CMK (cell line): ENCODE measurements at regions not wholly inside any gene's neighbourhood (a gene's known extent, or its start where the extent isn't known, plus 50 kb on each side); places are given as distances from the start of the nearest gene placed in this dataset.
"Not testable (repeated sequence)": the region's sequence is repeated elsewhere in the genome, so short reads cannot be mapped to it uniquely, and the experiment has no call there.

ENCODE experiments used
- DNase-seq: peaks from one replicate; pipeline ENCODE4 v3.0.0-alpha.2; 2010; ENCODE audit warnings: low read depth

DNA sequence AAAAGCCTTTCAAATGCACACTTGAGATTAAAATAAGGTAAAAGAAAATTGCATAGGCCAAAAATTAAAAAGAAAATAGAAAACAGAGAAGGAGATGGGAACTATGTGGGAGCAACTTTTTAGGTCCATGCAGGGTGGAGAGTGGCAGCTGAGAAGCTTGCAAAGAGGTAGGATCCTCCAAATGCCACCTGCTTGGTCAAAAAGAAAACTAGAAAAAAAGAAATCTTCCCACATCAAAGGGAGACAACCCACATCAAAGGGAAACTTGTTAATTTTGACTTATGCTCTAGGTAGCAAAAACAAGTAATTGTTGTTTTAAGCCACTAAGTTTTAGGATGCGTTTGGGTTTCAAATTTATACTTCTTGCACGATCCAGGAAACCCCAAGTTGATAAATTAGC, 342.9 kb downstream of the IL20RB start:
- DNase-seq, result no peak

DNA sequence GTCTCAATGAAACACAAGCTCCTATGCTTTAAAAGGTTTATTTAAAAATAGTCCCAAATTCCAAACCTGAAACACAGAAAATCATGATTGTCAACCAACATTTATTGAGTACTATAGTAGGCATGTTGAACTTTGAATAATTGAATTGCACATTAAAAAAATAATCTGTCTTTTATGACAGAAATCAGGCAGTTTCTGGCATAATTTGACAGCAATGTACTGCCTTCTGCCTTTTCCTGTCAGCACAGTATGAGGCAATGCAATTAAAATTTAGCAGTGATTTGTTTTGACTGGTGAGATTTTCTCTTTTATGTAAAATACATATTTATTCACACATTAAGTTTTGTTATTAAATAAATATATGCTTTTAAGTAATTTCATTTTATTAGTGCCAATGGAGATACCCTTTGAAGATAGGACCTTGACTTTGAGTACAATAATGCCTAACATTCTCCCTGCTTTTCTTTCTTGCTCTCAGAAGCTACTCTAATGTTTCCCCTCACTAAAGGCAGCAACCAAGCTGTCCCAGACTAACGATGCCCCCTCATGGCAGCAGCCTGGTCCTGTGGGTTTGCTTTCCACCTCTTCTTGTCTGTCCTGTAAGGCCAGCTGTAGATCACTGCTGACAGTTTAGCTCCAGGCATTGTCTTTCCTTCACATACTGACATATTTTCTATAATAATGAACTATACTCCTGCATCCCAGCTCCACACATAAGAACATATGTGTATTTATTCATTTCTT, 346.7 kb downstream of the IL20RB start:
- no peak for DNase-seq

DNA sequence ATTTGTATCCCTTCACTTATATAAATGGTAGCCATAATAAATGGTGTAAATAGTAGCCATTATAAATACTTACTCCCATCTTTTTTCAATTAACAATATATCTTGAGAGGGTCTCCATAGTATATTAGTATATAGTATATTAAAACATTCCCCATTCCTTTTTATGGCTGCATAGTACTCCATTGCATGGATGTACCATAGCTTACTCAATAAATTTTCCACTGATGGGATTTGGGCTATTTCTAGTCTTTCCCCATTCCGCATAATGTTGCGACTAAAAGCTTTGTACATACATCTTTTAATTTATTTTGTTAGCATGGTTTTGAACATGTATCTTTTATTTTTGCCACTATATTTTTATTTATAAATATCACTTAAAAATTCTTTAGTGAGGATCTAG, 366.3 kb downstream of the IL20RB start:
- DNase-seq, result no peak

DNA sequence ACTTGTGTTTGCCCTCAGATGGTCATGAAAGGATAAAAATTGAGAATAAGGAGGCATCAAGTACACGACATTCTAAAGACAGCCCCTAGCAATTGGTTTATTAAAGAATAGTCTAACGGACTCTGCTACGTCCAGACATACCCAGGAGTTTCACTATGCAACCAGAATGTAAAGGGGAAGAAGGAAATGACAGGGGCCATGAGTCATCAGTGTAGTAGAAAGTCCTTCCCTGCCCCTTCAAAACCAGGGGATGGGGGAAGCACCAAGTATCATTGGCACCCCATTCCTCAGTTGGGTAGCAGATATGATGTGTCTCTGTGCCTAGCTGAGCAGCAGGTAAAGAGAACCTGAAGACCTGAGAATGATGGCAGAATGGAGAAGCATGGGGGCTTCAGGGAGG, 367.4 kb downstream of the IL20RB start:
- DNase-seq, result no peak

DNA sequence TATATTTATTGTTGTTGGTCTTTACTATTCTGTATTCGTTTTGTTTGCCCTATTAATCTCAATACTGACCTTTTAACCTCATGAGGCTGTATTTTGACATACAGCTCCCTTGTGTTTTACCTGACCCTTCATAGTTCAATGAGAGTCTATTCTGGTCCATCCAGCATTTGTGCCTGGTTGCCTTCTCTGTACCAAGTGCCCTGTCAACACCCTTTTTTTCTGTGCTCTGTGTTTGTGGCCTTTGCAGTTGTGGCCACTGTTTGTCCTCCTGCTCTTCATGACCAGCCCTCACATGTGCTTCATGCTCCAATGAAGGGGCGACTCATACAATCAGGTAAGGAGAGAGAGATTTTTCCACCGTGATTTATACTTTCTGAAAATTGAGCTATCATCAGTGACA, 368.2 kb downstream of the IL20RB start:
- DNase-seq, result no peak

DNA sequence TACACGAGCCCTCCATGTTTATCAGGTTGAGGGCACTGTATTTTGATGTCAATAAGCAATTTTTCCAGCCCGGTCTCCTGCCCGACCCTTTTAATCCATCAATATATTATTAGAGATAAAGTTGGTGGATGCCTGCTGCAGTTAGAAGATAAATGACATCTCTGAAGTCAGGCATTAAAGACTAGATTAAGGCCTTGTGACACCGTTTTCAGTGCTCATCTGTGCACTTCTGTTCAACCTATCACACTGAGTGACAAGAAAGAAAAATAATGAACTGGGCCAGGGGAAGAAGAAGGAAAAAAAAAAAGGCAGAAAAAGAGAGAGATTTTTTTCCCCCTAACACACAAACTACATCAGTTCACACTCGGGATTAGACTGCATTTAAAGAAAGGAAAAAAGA, 371.8 kb downstream of the IL20RB start:
- no peak for DNase-seq

DNA sequence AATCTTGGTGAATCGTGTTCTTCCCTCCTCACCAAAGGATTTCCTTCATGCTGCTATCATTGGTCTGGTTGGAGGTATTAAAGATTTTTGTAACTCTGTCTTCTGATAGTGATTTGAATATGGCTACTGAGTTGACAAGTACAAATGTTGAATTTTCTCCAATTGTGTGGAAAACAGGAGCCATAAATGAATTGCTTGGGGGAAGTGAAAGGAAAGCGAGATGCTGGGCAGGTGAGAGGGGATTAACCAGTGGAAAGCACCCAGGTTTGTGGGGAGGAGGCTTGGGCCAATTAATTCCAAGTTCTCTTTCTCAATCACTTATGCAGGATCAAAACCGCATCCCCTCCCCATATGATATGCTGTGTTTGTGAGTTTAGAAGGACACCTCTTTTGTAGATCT, 372.5 kb downstream of the IL20RB start:
- no peak for DNase-seq

DNA sequence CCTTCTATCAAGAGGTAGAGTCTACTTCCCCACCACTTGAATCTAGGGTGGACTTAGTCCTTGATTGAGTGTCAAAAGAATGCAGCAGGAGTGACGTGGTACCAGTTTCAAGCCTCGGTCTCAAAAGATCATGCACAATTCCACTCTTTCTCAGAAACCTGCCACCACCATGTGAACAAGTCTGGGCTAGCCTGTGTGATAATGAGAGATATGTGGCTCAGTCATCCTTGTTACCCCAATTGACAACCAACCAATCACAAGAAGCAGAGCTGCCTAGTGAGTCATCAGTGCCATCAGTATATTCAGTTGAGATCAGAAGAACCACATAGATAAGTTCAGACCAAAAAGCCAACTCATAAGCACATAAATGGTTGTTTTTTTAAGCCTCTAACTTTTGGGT, 374.5 kb downstream of the IL20RB start:
- no peak for DNase-seq

DNA sequence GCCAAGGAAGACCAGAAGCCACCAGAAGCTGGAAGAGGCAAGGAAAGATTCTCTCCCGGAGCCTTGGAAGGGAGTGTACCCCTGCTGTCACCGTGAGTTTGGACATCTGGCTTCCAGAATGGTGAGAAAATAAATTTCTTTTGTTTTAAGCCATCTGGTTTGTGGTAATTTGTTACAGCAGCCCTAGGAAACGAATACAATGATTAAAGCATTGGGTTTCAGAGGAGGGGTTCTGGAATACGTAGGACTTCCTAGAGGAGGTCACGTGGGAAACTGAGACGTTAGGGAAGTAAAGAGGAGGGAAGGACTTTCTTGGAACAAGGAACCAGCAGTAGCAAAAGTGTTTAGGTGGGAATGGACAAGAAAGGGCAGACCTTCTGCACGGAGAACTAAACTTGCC, 377.7 kb downstream of the IL20RB start:
- DNase-seq, result no peak

DNA sequence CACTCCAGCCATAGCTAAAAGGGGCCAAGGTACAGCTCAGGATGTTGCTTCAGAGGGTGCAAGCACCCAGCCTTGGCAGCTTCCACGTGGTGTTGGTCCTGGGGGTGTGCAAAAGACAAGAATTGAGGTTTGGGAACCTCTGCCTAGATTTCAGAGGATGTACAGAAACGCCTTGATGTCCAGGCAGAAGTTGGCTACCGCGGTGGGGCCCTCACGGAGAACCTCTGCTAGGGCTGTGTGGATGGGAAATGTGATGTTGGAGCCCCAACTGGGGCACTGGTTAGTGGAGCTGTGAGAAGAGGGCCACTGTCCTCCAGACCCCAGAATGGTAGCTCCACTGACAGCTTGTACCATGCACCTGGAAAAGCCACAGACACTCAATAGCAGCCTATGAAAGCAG, 380.6 kb downstream of the IL20RB start:
- not testable (repeated sequence) for DNase-seq

DNA sequence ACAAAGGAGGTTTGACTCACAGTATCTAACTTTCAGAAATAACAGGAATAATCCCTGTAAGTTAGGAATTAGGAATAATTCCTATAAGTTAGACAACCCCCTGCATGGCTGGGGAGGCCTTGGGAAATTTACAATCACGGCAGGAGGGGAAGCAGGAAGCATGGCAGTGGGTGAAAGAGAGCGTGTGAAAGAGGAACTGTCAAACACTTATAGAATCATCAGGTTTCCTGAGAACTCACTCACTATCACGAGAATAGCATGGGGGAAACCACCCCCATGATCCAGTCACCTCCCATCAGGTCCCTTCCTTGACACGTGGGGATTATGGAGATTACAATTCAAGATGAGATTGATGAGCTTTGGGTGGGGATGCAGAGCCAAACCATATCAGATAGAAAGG, 385.5 kb downstream of the IL20RB start:
- no peak for DNase-seq

DNA sequence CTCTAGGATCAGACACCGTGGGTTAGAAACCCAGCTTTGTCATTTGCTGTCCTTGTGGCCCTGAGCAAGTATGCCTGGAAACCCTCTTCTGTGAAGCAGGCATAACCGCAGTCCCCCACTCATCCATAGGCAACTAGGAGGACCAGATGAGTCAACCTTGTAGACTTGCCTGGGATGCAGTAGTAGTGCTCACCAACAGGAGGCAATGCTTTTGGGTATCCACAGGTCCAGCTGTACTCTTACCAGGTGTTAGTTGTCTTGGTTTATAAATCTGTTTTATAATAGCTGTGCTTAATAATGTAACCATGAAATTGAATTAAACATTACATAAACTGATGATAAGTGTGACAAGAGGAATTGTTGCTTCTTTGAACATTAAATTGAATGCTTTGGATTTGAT, 389.3 kb downstream of the IL20RB start:
- DNase-seq, result no peak

DNA sequence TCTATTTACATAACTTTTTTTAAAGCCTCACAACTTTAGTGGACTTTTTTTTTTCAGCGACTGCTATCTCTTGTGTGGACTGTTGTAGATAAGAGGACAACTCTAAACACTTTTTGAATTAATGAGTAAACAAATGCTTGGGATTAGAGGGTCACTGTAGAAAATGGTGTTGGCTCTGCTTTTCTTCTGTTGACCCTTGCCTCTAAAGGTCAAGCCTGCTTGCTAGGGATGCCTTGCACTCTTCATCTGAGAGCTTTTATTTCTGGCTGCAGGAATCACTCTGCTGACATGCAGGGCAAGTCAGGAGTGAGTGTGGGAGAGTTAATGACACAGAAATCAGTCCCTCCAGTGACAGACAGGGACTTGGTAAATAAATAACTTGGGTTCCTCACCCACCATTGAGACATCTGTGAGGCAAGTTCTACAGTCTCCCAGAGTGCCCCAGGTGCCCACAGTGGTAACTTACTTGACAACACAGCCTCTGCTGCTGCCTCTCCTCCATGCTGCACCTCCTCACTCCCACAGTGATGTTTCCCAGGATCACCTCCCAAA, 390.1 kb downstream of the IL20RB start:
- no peak for DNase-seq

DNA sequence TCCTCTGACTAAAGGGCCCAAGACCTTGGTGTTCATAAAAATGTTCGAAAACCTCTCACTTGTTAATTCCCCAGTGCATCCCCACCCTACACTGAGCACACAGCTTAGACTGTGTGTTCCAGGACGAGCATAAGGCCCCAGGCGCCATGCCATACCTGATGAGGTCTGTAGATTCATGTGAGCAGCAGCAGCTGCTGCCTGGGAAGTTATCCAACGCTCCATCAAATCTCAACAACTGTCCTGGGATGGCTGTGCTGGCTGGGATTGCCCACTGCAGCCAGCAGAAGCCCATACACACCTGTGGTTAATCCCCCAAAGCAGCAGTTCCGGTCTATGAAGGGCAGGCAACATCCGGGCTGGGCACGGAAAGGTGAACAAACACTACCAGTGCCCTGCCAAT, 391.2 kb downstream of the IL20RB start:
- DNase-seq, result no peak

DNA sequence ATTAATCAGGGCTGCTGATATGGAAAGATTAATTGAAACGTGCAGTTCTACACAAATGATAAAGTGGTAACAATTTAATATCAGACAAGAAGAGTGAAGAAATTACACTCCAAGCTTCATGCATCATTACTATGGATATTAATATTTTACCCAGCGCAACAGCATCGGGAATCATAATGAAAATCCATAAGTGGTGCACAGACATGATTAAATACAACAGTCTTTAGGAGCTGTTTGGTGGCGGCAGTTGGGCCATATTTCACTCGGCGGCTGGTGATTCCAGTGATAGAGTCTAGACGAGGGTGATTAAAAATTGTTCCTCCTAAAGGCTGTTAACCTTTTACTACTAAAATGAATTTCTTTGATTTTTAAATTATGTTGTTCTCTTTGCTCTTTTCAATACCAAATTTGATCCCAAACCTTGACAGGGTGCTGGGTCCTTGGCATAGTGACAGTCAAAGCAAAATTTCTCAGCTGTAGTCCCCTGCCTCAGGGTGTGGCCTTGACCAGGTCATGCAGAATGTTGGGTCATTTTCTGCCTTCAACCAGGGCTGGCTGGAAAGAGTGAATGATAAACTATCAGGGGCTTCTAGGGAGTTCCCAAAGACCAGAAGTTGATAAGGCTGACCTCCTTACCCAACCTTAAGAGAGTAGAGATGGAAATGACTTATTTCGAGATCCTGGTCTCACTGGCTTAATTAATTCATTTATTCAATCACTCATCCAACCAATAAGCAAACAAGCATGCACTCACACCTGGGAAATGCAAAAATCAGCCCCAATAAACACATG, 392.0 kb downstream of the IL20RB start:
- DNase-seq, result no peak

DNA sequence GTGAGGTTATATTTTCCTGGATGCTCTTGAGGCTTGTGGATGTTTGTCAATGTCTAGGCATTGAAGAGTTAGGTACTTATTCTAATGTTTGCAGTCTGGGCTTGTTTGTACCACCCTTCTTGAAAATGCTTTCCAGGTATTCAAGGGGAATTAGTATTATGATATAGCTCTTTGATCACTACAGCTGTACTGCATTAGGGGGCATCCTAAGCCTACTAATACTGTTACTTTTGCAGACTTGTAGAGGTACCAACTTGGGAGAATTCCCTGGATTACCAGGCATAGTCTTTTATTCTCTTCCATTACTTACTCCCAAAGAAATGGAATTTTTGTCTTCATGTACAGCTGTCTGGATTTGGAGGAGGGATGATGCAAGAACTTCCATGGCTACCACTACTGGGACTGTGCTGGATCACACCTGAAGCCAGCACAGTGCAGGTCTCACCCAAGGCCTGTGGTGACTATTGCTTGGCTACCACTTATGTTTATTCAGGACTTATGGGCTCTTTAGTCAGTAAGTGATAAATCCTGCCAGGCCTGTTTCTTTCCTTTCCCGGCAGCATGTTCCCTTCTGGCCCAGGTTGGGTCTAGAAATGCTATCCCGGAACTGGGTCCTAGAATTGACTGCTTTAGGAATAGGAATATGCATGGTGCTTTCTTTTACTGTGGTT, 402.9 kb downstream of the IL20RB start:
- DNase-seq, result no peak

DNA sequence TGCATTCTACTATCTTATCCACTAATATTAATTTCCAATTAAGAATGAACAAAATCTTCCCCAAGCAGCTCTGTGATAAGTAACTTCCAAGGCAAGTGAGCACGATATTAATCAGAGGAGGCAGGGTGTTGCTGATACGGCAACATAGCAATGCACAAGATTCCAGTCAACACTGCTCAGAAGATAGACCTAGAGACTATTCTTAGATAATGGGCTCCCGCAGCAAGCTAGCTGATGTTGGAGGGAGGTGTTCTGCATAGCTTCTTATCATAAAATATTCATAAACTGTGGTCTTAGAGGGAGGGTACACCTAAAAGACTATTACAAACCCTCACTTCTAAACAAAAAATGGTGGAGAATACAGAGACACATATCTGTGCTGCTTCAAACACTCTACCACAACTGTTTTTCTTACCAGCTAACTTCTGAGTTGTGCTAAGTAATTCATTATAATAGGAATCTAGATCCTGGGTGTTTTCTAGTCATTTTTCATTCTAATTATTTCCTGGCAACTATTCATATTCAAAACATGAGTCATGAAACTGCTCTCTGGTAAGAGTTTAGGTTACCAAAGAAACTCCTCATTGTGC, 382.0 kb upstream of the SOX14 start:
- no peak for DNase-seq

DNA sequence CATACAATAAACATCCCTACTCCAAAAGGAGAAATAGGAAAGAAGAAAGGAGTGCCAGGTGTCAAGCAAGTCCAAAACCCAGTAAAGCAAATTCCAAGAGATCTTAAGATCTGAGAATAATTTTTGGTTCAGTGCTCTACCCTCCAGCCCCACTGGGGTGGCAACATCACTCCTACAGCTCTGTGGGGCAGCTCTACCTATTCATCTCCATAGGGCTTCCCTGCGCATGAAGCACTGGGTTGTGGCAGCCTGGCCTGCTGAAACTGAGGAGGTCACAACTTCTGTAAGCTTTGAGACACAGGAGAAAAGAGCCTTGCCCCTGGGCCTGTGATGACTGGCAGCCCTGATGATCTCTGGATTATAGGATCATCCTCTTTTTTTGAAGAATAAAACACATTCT, 378.2 kb upstream of the SOX14 start:
- no peak for DNase-seq

DNA sequence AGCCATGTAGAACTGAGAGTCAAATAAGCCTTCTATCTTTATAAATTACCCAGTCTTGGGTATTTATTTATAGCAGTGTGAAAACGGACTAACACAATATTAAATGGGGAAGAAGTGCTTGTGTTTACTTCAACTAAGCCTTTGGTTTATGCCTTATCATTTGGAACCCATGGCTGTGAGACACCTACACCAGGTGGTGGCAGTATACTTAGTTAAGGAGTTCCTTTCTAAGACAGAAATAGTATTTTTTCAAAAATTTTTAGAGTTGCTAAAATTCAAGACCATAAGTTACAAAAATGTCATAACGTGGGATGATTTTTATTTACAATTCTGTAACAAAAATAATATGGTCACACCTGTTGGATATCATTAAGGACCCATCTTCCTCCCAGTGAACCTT, 354.5 kb upstream of the SOX14 start:
- DNase-seq, result no peak

DNA sequence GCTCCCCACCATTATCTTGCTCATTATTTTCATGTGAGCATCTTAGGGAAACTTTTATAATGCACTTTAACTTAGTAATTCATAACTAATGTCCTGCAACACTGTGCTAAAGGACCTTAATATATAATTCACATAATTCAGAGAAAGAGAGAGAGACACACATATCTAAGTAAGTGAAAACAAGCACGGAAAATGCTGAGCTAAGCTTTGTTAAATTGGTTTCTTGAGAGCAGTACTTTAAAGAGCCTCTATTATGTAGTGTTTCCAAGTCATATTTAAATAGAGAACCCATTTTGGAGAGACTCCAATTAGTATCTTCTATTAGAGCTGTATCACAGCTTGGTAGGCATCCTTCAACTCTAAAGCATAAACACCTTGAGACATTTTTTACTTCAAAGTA, 354.1 kb upstream of the SOX14 start:
- DNase-seq, result no peak

DNA sequence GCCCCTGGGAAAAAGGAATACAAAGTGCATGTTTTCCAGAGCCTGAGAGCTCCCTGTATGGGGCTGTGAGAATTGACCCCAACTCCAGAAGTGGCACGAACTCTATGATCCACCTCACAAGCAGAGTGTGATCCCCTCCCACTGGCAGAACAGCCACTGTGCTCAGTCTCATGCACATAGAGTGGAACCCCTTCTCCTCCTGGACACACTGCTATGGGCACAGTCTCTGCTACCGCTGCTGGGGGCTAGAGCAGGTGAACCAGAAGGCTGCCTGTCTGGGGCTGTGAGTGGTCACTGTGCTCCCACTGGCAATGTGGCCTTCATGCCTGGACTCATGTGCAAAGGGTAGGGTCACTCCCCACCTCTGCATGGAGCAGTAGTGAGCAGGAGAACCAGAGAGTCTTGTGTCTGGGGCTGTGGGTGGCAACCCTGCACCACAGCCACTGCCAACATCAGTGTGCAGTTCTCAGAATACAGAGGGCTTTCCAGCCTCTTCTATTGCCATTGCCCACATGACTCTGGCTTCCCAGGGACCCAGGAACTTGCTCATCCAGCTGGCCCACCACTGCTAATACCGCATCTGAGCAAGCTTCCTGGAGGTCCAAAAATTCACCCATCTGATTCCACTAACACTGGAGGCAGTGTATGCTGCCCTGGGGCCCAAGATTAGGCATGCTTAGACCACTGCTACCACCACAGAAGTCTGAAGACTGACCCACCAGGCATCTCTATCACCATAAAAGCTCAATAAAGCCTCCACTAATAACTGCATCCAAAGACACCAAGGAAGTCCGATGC, 343.7 kb upstream of the SOX14 start:
- DNase-seq, result no peak

DNA sequence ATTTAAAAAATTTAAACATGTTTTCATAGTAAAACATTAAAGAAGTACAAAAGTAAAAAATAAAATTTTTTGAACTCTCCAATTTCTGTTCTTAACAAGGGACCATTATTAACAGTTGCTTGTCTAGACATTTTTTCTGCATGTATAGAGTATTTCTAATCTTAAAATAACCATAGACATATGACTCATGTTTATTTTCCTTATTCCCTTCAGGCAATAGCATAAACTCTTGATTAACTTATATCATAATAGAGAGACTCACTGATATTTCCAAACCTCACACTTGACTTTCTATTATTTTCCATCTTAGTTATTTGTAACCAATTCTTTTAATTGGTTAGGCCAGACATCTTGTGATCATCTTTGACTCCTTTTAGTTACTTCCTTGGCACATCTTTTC, 325.6 kb upstream of the SOX14 start:
- no peak for DNase-seq
